GM21381 (cell line): ENCODE measurements at regions not wholly inside any gene's neighbourhood (a gene's known extent, or its start where the extent isn't known, plus 50 kb on each side); places are given as distances from the start of the nearest gene placed in this dataset.
"Not testable (repeated sequence)": the region's sequence is repeated elsewhere in the genome, so short reads cannot be mapped to it uniquely, and the experiment has no call there.

Experiments used
- ATAC-seq: cut with Tn5 transposase; IDR thresholded peaks from one replicate; pipeline ENCODE4 v1.9.1; 2021; ENCODE audit warnings: mild to moderate bottlenecking, moderate library complexity; ENCODE audit not compliant: unreplicated experiment

- ATAC-seq = no peak
Measured at GRCh38 chr12:131333621-131334440, 377.1 kb upstream of the SFSWAP start.

- ATAC-seq = no peak
Measured at GRCh38 chr12:131334835-131335234, 376.1 kb upstream of the SFSWAP start.

- no peak for ATAC-seq
Measured at GRCh38 chr12:131335456-131335855, 375.4 kb upstream of the SFSWAP start.

GRCh38 chr12:131337861-131338260, 373.0 kb upstream of the SFSWAP start:
- ATAC-seq = not testable (repeated sequence)

- no peak for ATAC-seq
Measured at GRCh38 chr12:131340616-131341210, 370.2 kb upstream of the SFSWAP start.

GRCh38 chr12:131341608-131342007, 369.3 kb upstream of the SFSWAP start:
- ATAC-seq = not testable (repeated sequence)

- ATAC-seq = not testable (repeated sequence)
Measured at GRCh38 chr12:131343436-131343835, 367.5 kb upstream of the SFSWAP start.

- not testable (repeated sequence) for ATAC-seq
Measured at GRCh38 chr12:131344715-131345520, 366.0 kb upstream of the SFSWAP start.

GRCh38 chr12:131345521-131346436, 365.1 kb upstream of the SFSWAP start:
- ATAC-seq = no peak

GRCh38 chr12:131346555-131347344, 364.1 kb upstream of the SFSWAP start:
- no peak for ATAC-seq

GRCh38 chr12:131347345-131347714, 363.6 kb upstream of the SFSWAP start:
- no peak for ATAC-seq

GRCh38 chr12:131347732-131348131, 363.2 kb upstream of the SFSWAP start:
- no peak for ATAC-seq

- ATAC-seq = no peak
Measured at GRCh38 chr12:131348231-131348630, 362.7 kb upstream of the SFSWAP start.

GRCh38 chr12:131348646-131349045, 362.2 kb upstream of the SFSWAP start:
- ATAC-seq = no peak

GRCh38 chr12:131349397-131350127, 361.3 kb upstream of the SFSWAP start:
- ATAC-seq = no peak

GRCh38 chr12:131350943-131351318, 360.0 kb upstream of the SFSWAP start:
- no peak for ATAC-seq

GRCh38 chr12:131351319-131352028, 359.4 kb upstream of the SFSWAP start:
- ATAC-seq = no peak

GRCh38 chr12:131352296-131352900, 358.5 kb upstream of the SFSWAP start:
- no peak for ATAC-seq
